ENCODE measurements at regions not wholly inside any gene's neighbourhood (a gene's known extent, or its start where the extent isn't known, plus 50 kb on each side); places are given as distances from the start of the nearest gene placed in this dataset.
"Not testable (repeated sequence)": the region's sequence is repeated elsewhere in the genome, so short reads cannot be mapped to it uniquely, and the experiment has no call there.

- Histone ChIP-seq H3K36me3 (no peaks in the 10 kb centered on the region), H3K27me3 (no peaks in the 10 kb centered on the region), H3K4me3 (no peak overlapping the region), H3K4me1 (no peaks in the 10 kb centered on the region), H3K27ac (no peak overlapping the region), H3K9me3 (no peaks in the 10 kb centered on the region)
- in situ Hi-C loops (cut with MboI; ENCODE audit: low pct_ligation_motif_present in 1 of 4, low pct_unique_long_range_greater_than_20kb in 1 of 4, low sequenced_read_pairs in 3 of 4) (no loop called here), intact Hi-C loops (cut with DNase I; ENCODE audit: low total_unique reads) (no loop called here)
- no peak for TF ChIP-seq EP300 (IDR thresholded peaks at IDR 0.05; ENCODE audit: low read depth)
- TF ChIP-seq CTCF (IDR thresholded peaks at IDR 0.05) = no peak
- no peak for TF ChIP-seq POLR2AphosphoS5 (IDR thresholded peaks at IDR 0.05)
- TF ChIP-seq POLR2A (IDR thresholded peaks at IDR 0.05) = no peak
- DNase-seq = no peak
- WGBS, 2 donors (ENCODE audit: low coverage in 1 of 2) = 82 to 83% methylated on average over 3 of the region's 3 CpGs
These were observed 64.5 kb upstream of the H2AZ1 start for GRCh38 chr4:100014616-100015015.

GRCh38 chr4:100009490-100009889 is 59.4 kb upstream of the H2AZ1 start:
- H3K4me3 ChIP-seq = no peak overlapping the region
- TF ChIP-seq POLR2AphosphoS5 (IDR thresholded peaks at IDR 0.05) (no peak), POLR2A (IDR thresholded peaks at IDR 0.05) (no peak), CTCF (IDR thresholded peaks at IDR 0.05) (no peak), EP300 (IDR thresholded peaks at IDR 0.05; ENCODE audit: low read depth) (no peak)
- no peak overlapping the region for H3K27ac ChIP-seq
- no peaks in the 10 kb centered on the region for H3K9me3 ChIP-seq
- H3K36me3 ChIP-seq = no peaks in the 10 kb centered on the region
- H3K27me3 ChIP-seq = no peaks in the 10 kb centered on the region
- H3K4me1 ChIP-seq = no peaks in the 10 kb centered on the region
- DNase-seq = no peak
- intact Hi-C loops (cut with DNase I; ENCODE audit: low total_unique reads) (no loop called here), in situ Hi-C loops (cut with MboI; ENCODE audit: low pct_ligation_motif_present in 1 of 4, low pct_unique_long_range_greater_than_20kb in 1 of 4, low sequenced_read_pairs in 3 of 4) (no loop called here)
- 36 to 55% methylated on average over 1 of the region's 1 CpG for WGBS, 2 donors (ENCODE audit: low coverage in 1 of 2)

GRCh38 chr4:100008048-100008447 is 58.0 kb upstream of the H2AZ1 start:
- Histone ChIP-seq H3K27me3 (no peaks in the 10 kb centered on the region), H3K4me1 (no peaks in the 10 kb centered on the region), H3K4me3 (no peak overlapping the region), H3K36me3 (no peaks in the 10 kb centered on the region), H3K9me3 (no peaks in the 10 kb centered on the region), H3K27ac (no peak overlapping the region)
- 84% methylated on average over 1 of the region's 1 CpG; no CpG with 5 or more reads in 1 of the 2 donors for WGBS, 2 donors (ENCODE audit: low coverage in 1 of 2)
- in situ Hi-C loops (cut with MboI; ENCODE audit: low pct_ligation_motif_present in 1 of 4, low pct_unique_long_range_greater_than_20kb in 1 of 4, low sequenced_read_pairs in 3 of 4) (no loop called here), intact Hi-C loops (cut with DNase I; ENCODE audit: low total_unique reads) (no loop called here)
- no peak for TF ChIP-seq POLR2AphosphoS5 (IDR thresholded peaks at IDR 0.05)
- TF ChIP-seq CTCF (IDR thresholded peaks at IDR 0.05) = no peak
- TF ChIP-seq EP300 (IDR thresholded peaks at IDR 0.05; ENCODE audit: low read depth) = no peak
- TF ChIP-seq POLR2A (IDR thresholded peaks at IDR 0.05) = no peak
- DNase-seq = no peak

GRCh38 chr4:100006161-100006560 is 56.1 kb upstream of the H2AZ1 start:
- DNase-seq; H3K4me3 ChIP-seq; in situ Hi-C loops (cut with MboI; ENCODE audit: low pct_ligation_motif_present in 1 of 4, low pct_unique_long_range_greater_than_20kb in 1 of 4, low sequenced_read_pairs in 3 of 4); H3K4me1 ChIP-seq; H3K27me3 ChIP-seq; H3K9me3 ChIP-seq; intact Hi-C loops (cut with DNase I; ENCODE audit: low total_unique reads); H3K27ac ChIP-seq; H3K36me3 ChIP-seq: not testable (repeated sequence)
- WGBS, 2 donors (ENCODE audit: low coverage in 1 of 2) = 93 to 94% methylated on average over 3 to 5 of the region's 23 CpGs

Small RNA genes lying in the stretch of these regions (small RNA-seq; reads per million reads assigned to genes)
- 0 reads per million in 4 donors for gene DYNLL1P6
